Muscle layer of duodenum (tissue), 2 donors: ENCODE measurements at regions not wholly inside any gene's neighbourhood (a gene's known extent, or its start where the extent isn't known, plus 50 kb on each side); places are given as distances from the start of the nearest gene placed in this dataset.

ENCODE experiments used
- H3K27ac ChIP-seq: one replicate; pipeline ENCODE4 v1.7.0; 2013; ENCODE audit warnings: mild to moderate bottlenecking, low read length
- H3K27me3 ChIP-seq: one replicate; pipeline ENCODE4 v1.7.0; 2013; ENCODE audit warnings: low read depth, mild to moderate bottlenecking, control low read depth, low read length
- H3K36me3 ChIP-seq, 2 donors: one replicate each; pipeline ENCODE4 v1.7.0; 2013; ENCODE audit warnings: low read length in 2 of 2, control low read depth in 1 of 2, mild to moderate bottlenecking in 1 of 2; ENCODE audit not compliant: insufficient read depth in 2 of 2, control insufficient read depth in 1 of 2
- H3K4me1 ChIP-seq, 2 donors: one replicate each; pipeline ENCODE4 v1.7.0; 2013; ENCODE audit warnings: low read length in 2 of 2, mild to moderate bottlenecking in 2 of 2, control low read depth in 1 of 2, moderate library complexity in 1 of 2; ENCODE audit not compliant: insufficient read depth in 2 of 2, control insufficient read depth in 1 of 2
- H3K4me3 ChIP-seq, 2 donors: one replicate each; pipeline ENCODE4 v1.7.0; 2013; ENCODE audit warnings: low read length in 2 of 2, low read depth in 1 of 2, mild to moderate bottlenecking in 1 of 2
- H3K9me3 ChIP-seq, 2 donors: one replicate each; pipeline ENCODE4 v1.7.0; 2013; ENCODE audit warnings: low read length in 2 of 2, control low read depth in 1 of 2, mild to moderate bottlenecking in 1 of 2; ENCODE audit not compliant: control insufficient read depth in 1 of 2
- donor health status: healthy.

GRCh38 chr11:19499026-19499669 lies 213.5 kb upstream of the NAV2 start:
- H3K36me3 ChIP-seq, result no peaks in the 10 kb centered on the region
- no peak overlapping the region for H3K27ac ChIP-seq
- peaks cover 0 to 5% of the 10 kb centered on the region in 2 donors for H3K9me3 ChIP-seq
- H3K27me3 ChIP-seq, result no peaks in the 10 kb centered on the region
- H3K4me1 ChIP-seq, result no peaks in the 10 kb centered on the region
- H3K4me3 ChIP-seq, result no peak overlapping the region

- H3K27me3 ChIP-seq, result no peaks in the 10 kb centered on the region
- H3K36me3 ChIP-seq, result no peaks in the 10 kb centered on the region
- H3K9me3 ChIP-seq, result peaks cover 0 to 5% of the 10 kb centered on the region in 2 donors
- no peaks in the 10 kb centered on the region for H3K4me1 ChIP-seq
- no peak overlapping the region for H3K27ac ChIP-seq
- no peak overlapping the region for H3K4me3 ChIP-seq
Observed at GRCh38 chr11:19493446-19494213, 219.0 kb upstream of the NAV2 start.

- Histone ChIP-seq H3K27me3 (no peaks in the 10 kb centered on the region), H3K27ac (no peak overlapping the region), H3K9me3 (no peaks in the 10 kb centered on the region), H3K4me3 (no peak overlapping the region), H3K4me1 (no peaks in the 10 kb centered on the region), H3K36me3 (no peaks in the 10 kb centered on the region)
Observed at GRCh38 chr11:19482319-19483100, 230.1 kb upstream of the NAV2 start.

GRCh38 chr11:19480540-19480939 lies 232.1 kb upstream of the NAV2 start:
- Histone ChIP-seq H3K4me1 (no peaks in the 10 kb centered on the region), H3K27ac (no peak overlapping the region)

GRCh38 chr11:19478891-19479290 lies 233.7 kb upstream of the NAV2 start:
- Histone ChIP-seq H3K27me3 (no peaks in the 10 kb centered on the region), H3K9me3 (no peaks in the 10 kb centered on the region), H3K4me1 (no peaks in the 10 kb centered on the region), H3K36me3 (no peaks in the 10 kb centered on the region), H3K4me3 (no peak overlapping the region), H3K27ac (no peak overlapping the region)

More at GRCh38 chr11:19480540-19480939, 232.1 kb upstream of the NAV2 start:
- Histone ChIP-seq H3K4me3 (no peak overlapping the region), H3K9me3 (no peaks in the 10 kb centered on the region), H3K36me3 (no peaks in the 10 kb centered on the region), H3K27me3 (no peaks in the 10 kb centered on the region)

- Histone ChIP-seq H3K9me3 (no peaks in the 10 kb centered on the region), H3K4me1 (no peaks in the 10 kb centered on the region), H3K36me3 (no peaks in the 10 kb centered on the region), H3K27me3 (no peaks in the 10 kb centered on the region), H3K4me3 (no peak overlapping the region), H3K27ac (no peak overlapping the region)
Observed at GRCh38 chr11:19474954-19475721, 234.4 kb upstream of the E2F8 start.

GRCh38 chr11:19474211-19474610 lies 233.5 kb upstream of the E2F8 start:
- Histone ChIP-seq H3K4me1 (no peaks in the 10 kb centered on the region), H3K27ac (no peak overlapping the region), H3K27me3 (no peaks in the 10 kb centered on the region), H3K4me3 (no peak overlapping the region), H3K36me3 (no peaks in the 10 kb centered on the region), H3K9me3 (no peaks in the 10 kb centered on the region)

GRCh38 chr11:19472679-19473078 lies 231.9 kb upstream of the E2F8 start:
- no peaks in the 10 kb centered on the region for H3K4me1 ChIP-seq
- H3K9me3 ChIP-seq, result no peaks in the 10 kb centered on the region
- H3K36me3 ChIP-seq, result no peaks in the 10 kb centered on the region
- no peak overlapping the region for H3K4me3 ChIP-seq
- no peak overlapping the region for H3K27ac ChIP-seq
- no peaks in the 10 kb centered on the region for H3K27me3 ChIP-seq

- no peak overlapping the region for H3K4me3 ChIP-seq
- no peaks in the 10 kb centered on the region for H3K9me3 ChIP-seq
- no peak overlapping the region for H3K27ac ChIP-seq
- H3K36me3 ChIP-seq, result no peaks in the 10 kb centered on the region
- H3K4me1 ChIP-seq, result no peaks in the 10 kb centered on the region
- no peaks in the 10 kb centered on the region for H3K27me3 ChIP-seq
Observed at GRCh38 chr11:19467904-19468303, 227.2 kb upstream of the E2F8 start.

GRCh38 chr11:19466314-19466713 lies 225.6 kb upstream of the E2F8 start:
- no peaks in the 10 kb centered on the region for H3K9me3 ChIP-seq
- no peaks in the 10 kb centered on the region for H3K36me3 ChIP-seq
- H3K27me3 ChIP-seq, result no peaks in the 10 kb centered on the region
- no peak overlapping the region for H3K4me3 ChIP-seq
- peaks cover under 1 to 2% of the 10 kb centered on the region in 2 donors for H3K4me1 ChIP-seq
- no peak overlapping the region for H3K27ac ChIP-seq

GRCh38 chr11:19463976-19464375 lies 223.2 kb upstream of the E2F8 start:
- H3K27me3 ChIP-seq, result no peaks in the 10 kb centered on the region
- H3K4me3 ChIP-seq, result no peak overlapping the region
- H3K36me3 ChIP-seq, result no peaks in the 10 kb centered on the region
- H3K9me3 ChIP-seq, result no peaks in the 10 kb centered on the region
- no peak overlapping the region for H3K27ac ChIP-seq
- H3K4me1 ChIP-seq, result peaks cover 5 to 9% of the 10 kb centered on the region in 2 donors
